ENCODE measurements at regions not wholly inside any gene's neighbourhood (a gene's known extent, or its start where the extent isn't known, plus 50 kb on each side); places are given as distances from the start of the nearest gene placed in this dataset.
A peak's percentile ranks its signal among the peaks of the same experiment; 100 is the strongest.

GRCh38 chr2:45316576-45317338, 294.3 kb downstream of the SRBD1 start:
- Histone ChIP-seq H3K4me3 (ENCODE audit: low read depth, low read length) (no peak overlapping the region), H3K79me1 (ENCODE audit: low read length) (no peaks in the 10 kb centered on the region), H4K91ac (ENCODE audit: low read depth, low read length) (no peak overlapping the region), H3K79me2 (ENCODE audit: control insufficient read depth, insufficient read depth, low read length, poor library complexity) (no peaks in the 10 kb centered on the region), H2BK120ac (ENCODE audit: insufficient read depth, low read length, poor library complexity) (no peak overlapping the region), H2AFZ (ENCODE audit: insufficient read depth, low read length, poor library complexity) (no peak overlapping the region), H3K9ac (ENCODE audit: low read length) (no peak overlapping the region), H3K9me3 (ENCODE audit: insufficient read depth, low read depth, low read length) (no peaks in the 10 kb centered on the region), H3K23ac (ENCODE audit: low read length) (no peak overlapping the region), H2BK12ac (ENCODE audit: low read length) (no peak overlapping the region), H3K4me1 (ENCODE audit: control insufficient read depth in 1 of 2, insufficient read depth in 2 of 2, low read length in 2 of 2) (peaks cover 2 to 3% of the 10 kb centered on the region in 2 experiments), H3K36me3 (ENCODE audit: control insufficient read depth in 1 of 2, insufficient read depth in 2 of 2, low read length in 2 of 2) (no peaks in the 10 kb centered on the region), H4K12ac (ENCODE audit: low read depth, low read length) (no peak overlapping the region), H3K4ac (ENCODE audit: low read depth, low read length) (no peak overlapping the region), H3K27me3 (ENCODE audit: insufficient read depth, low read length) (no peaks in the 10 kb centered on the region), H3K14ac (ENCODE audit: low read length) (no peak overlapping the region), H4K8ac (ENCODE audit: low read depth, low read length) (no peak overlapping the region), H3K27ac (ENCODE audit: low read depth, low read length) (no peak overlapping the region), H3K18ac (ENCODE audit: low read length) (no peak overlapping the region), H2AK5ac (ENCODE audit: low read length) (no peak overlapping the region), H3K4me2 (ENCODE audit: low read length) (no peak overlapping the region), H2BK5ac (ENCODE audit: low read depth, low read length, poor library complexity) (no peak overlapping the region)
- peak; percentile 42 to 81 for DNase-seq
- WGBS (ENCODE audit: extremely low coverage, insufficient coverage, insufficient read length), result no CpG with 5 or more reads among the region's 10 CpGs

- no peaks in the 10 kb centered on the region for H3K79me1 ChIP-seq (ENCODE audit: low read length)
- no peak overlapping the region for H3K9ac ChIP-seq (ENCODE audit: low read length)
- no peak overlapping the region for H3K23ac ChIP-seq (ENCODE audit: low read length)
- H2BK5ac ChIP-seq (ENCODE audit: low read depth, low read length, poor library complexity), result no peak overlapping the region
- no peak overlapping the region for H2BK12ac ChIP-seq (ENCODE audit: low read length)
- H3K18ac ChIP-seq (ENCODE audit: low read length), result no peak overlapping the region
- no CpG with 5 or more reads among the region's 3 CpGs for WGBS (ENCODE audit: extremely low coverage, insufficient coverage, insufficient read length)
- no peak overlapping the region for H3K4me2 ChIP-seq (ENCODE audit: low read length)
- no peak overlapping the region for H2AK5ac ChIP-seq (ENCODE audit: low read length)
- H3K14ac ChIP-seq (ENCODE audit: low read length), result no peak overlapping the region
- H4K8ac ChIP-seq (ENCODE audit: low read depth, low read length), result no peak overlapping the region
- H3K4ac ChIP-seq (ENCODE audit: low read depth, low read length), result no peak overlapping the region
- no peaks in the 10 kb centered on the region for H3K27me3 ChIP-seq (ENCODE audit: insufficient read depth, low read length)
- no peak overlapping the region for H4K12ac ChIP-seq (ENCODE audit: low read depth, low read length)
- no peak overlapping the region for H2BK120ac ChIP-seq (ENCODE audit: insufficient read depth, low read length, poor library complexity)
- H3K4me1 ChIP-seq (ENCODE audit: control insufficient read depth in 1 of 2, insufficient read depth in 2 of 2, low read length in 2 of 2), result peaks cover 2 to 3% of the 10 kb centered on the region in 2 experiments
- H2AFZ ChIP-seq (ENCODE audit: insufficient read depth, low read length, poor library complexity), result no peak overlapping the region
- no peak for DNase-seq
- no peaks in the 10 kb centered on the region for H3K36me3 ChIP-seq (ENCODE audit: control insufficient read depth in 1 of 2, insufficient read depth in 2 of 2, low read length in 2 of 2)
- no peaks in the 10 kb centered on the region for H3K79me2 ChIP-seq (ENCODE audit: control insufficient read depth, insufficient read depth, low read length, poor library complexity)
- no peaks in the 10 kb centered on the region for H3K9me3 ChIP-seq (ENCODE audit: insufficient read depth, low read depth, low read length)
- no peak overlapping the region for H3K27ac ChIP-seq (ENCODE audit: low read depth, low read length)
- no peak overlapping the region for H3K4me3 ChIP-seq (ENCODE audit: low read depth, low read length)
- no peak overlapping the region for H4K91ac ChIP-seq (ENCODE audit: low read depth, low read length)
Measured at GRCh38 chr2:45315861-45316260, 295.2 kb downstream of the SRBD1 start.

- Histone ChIP-seq H3K79me1 (ENCODE audit: low read length) (no peaks in the 10 kb centered on the region), H4K12ac (ENCODE audit: low read depth, low read length) (no peak overlapping the region), H2AK5ac (ENCODE audit: low read length) (no peak overlapping the region), H3K4me3 (ENCODE audit: low read depth, low read length) (no peak overlapping the region), H3K4me1 (ENCODE audit: control insufficient read depth in 1 of 2, insufficient read depth in 2 of 2, low read length in 2 of 2) (peaks cover 0 to 3% of the 10 kb centered on the region in 2 experiments), H3K9ac (ENCODE audit: low read length) (no peak overlapping the region), H3K14ac (ENCODE audit: low read length) (no peak overlapping the region), H3K23ac (ENCODE audit: low read length) (no peak overlapping the region), H4K91ac (ENCODE audit: low read depth, low read length) (no peak overlapping the region), H3K4ac (ENCODE audit: low read depth, low read length) (no peak overlapping the region), H3K4me2 (ENCODE audit: low read length) (no peak overlapping the region), H3K36me3 (ENCODE audit: control insufficient read depth in 1 of 2, insufficient read depth in 2 of 2, low read length in 2 of 2) (no peaks in the 10 kb centered on the region), H2BK120ac (ENCODE audit: insufficient read depth, low read length, poor library complexity) (no peak overlapping the region), H3K27ac (ENCODE audit: low read depth, low read length) (no peak overlapping the region), H2BK5ac (ENCODE audit: low read depth, low read length, poor library complexity) (no peak overlapping the region), H2AFZ (ENCODE audit: insufficient read depth, low read length, poor library complexity) (no peak overlapping the region), H2BK12ac (ENCODE audit: low read length) (no peak overlapping the region), H3K27me3 (ENCODE audit: insufficient read depth, low read length) (no peaks in the 10 kb centered on the region), H3K18ac (ENCODE audit: low read length) (no peak overlapping the region), H3K79me2 (ENCODE audit: control insufficient read depth, insufficient read depth, low read length, poor library complexity) (no peaks in the 10 kb centered on the region), H3K9me3 (ENCODE audit: insufficient read depth, low read depth, low read length) (peaks cover 7% of the 10 kb centered on the region), H4K8ac (ENCODE audit: low read depth, low read length) (no peak overlapping the region)
- DNase-seq, result no peak
- WGBS (ENCODE audit: extremely low coverage, insufficient coverage, insufficient read length), result no CpG with 5 or more reads among the region's 7 CpGs
Measured at GRCh38 chr2:45312275-45312674, 298.8 kb downstream of the SRBD1 start.

- Histone ChIP-seq H3K79me2 (ENCODE audit: control insufficient read depth, insufficient read depth, low read length, poor library complexity) (no peaks in the 10 kb centered on the region), H2BK12ac (ENCODE audit: low read length) (no peak overlapping the region), H3K4me2 (ENCODE audit: low read length) (no peak overlapping the region), H3K79me1 (ENCODE audit: low read length) (no peaks in the 10 kb centered on the region), H3K23ac (ENCODE audit: low read length) (no peak overlapping the region), H4K12ac (ENCODE audit: low read depth, low read length) (no peak overlapping the region), H4K91ac (ENCODE audit: low read depth, low read length) (no peak overlapping the region), H3K4me1 (ENCODE audit: control insufficient read depth in 1 of 2, insufficient read depth in 2 of 2, low read length in 2 of 2) (peaks cover 0 to 2% of the 10 kb centered on the region in 2 experiments), H3K4me3 (ENCODE audit: low read depth, low read length) (no peak overlapping the region), H3K27me3 (ENCODE audit: insufficient read depth, low read length) (no peaks in the 10 kb centered on the region), H2AK5ac (ENCODE audit: low read length) (no peak overlapping the region), H3K14ac (ENCODE audit: low read length) (no peak overlapping the region), H3K9me3 (ENCODE audit: insufficient read depth, low read depth, low read length) (peaks cover 7% of the 10 kb centered on the region), H3K18ac (ENCODE audit: low read length) (no peak overlapping the region), H2AFZ (ENCODE audit: insufficient read depth, low read length, poor library complexity) (no peak overlapping the region), H3K36me3 (ENCODE audit: control insufficient read depth in 1 of 2, insufficient read depth in 2 of 2, low read length in 2 of 2) (no peaks in the 10 kb centered on the region), H4K8ac (ENCODE audit: low read depth, low read length) (no peak overlapping the region), H2BK120ac (ENCODE audit: insufficient read depth, low read length, poor library complexity) (no peak overlapping the region), H3K9ac (ENCODE audit: low read length) (no peak overlapping the region), H3K4ac (ENCODE audit: low read depth, low read length) (no peak overlapping the region), H3K27ac (ENCODE audit: low read depth, low read length) (no peak overlapping the region), H2BK5ac (ENCODE audit: low read depth, low read length, poor library complexity) (no peak overlapping the region)
- WGBS (ENCODE audit: extremely low coverage, insufficient coverage, insufficient read length), result no CpG with 5 or more reads among the region's 2 CpGs
- DNase-seq, result no peak
Measured at GRCh38 chr2:45311559-45311958, 299.5 kb downstream of the SRBD1 start.

All from trophoblast cell (in vitro differentiated cells and primary cell).